Endothelial cell of umbilical vein (primary cell): ENCODE measurements at regions not wholly inside any gene's neighbourhood (a gene's known extent, or its start where the extent isn't known, plus 50 kb on each side); places are given as distances from the start of the nearest gene placed in this dataset.

Experiments used
- EZH2 ChIP-seq: IDR thresholded peaks from 2 replicates; pipeline ENCODE4 v1.6.1; 2012; ENCODE audit warnings: borderline replicate concordance, low read depth, mild to moderate bottlenecking, moderate library complexity, low read length, inconsistent platforms; ENCODE audit not compliant: severe bottlenecking
- FOS ChIP-seq: IDR thresholded peaks from 2 replicates; pipeline ENCODE4 v1.6.1; 2011; ENCODE audit warnings: mild to moderate bottlenecking, low read length, moderate library complexity, borderline replicate concordance; ENCODE audit not compliant: insufficient read depth
- POLR2A ChIP-seq: IDR thresholded peaks from 2 replicates; pipeline ENCODE4 v1.6.1; 2012; ENCODE audit warnings: low read depth, mild to moderate bottlenecking, control low read depth, low read length
- POLR2AphosphoS5 ChIP-seq: IDR thresholded peaks from 2 replicates; pipeline ENCODE4 v1.6.1; 2012; ENCODE audit warnings: low read depth, mild to moderate bottlenecking, control low read depth, low read length, moderate library complexity; ENCODE audit not compliant: insufficient read depth
- TF ChIP-seq, protein P1 (sequence below), 2 donors: IDR thresholded peaks; 1 replicate in 1 of 2; 2 replicates in 1 of 2; pipeline ENCODE4 v1.5.1; 2011; ENCODE audit warnings: low read length in 2 of 2, mild to moderate bottlenecking in 2 of 2, moderate library complexity in 2 of 2, control low read depth in 1 of 2, inconsistent platforms in 1 of 2, low read depth in 1 of 2; ENCODE audit not compliant: insufficient read depth in 1 of 2; ENCODE audit errors: extremely low read depth in 1 of 2
- TF ChIP-seq, protein P2 (sequence below): IDR thresholded peaks from 2 replicates; pipeline ENCODE4 v1.6.1; 2011; ENCODE audit not compliant: insufficient read depth, insufficient read length

DNA sequence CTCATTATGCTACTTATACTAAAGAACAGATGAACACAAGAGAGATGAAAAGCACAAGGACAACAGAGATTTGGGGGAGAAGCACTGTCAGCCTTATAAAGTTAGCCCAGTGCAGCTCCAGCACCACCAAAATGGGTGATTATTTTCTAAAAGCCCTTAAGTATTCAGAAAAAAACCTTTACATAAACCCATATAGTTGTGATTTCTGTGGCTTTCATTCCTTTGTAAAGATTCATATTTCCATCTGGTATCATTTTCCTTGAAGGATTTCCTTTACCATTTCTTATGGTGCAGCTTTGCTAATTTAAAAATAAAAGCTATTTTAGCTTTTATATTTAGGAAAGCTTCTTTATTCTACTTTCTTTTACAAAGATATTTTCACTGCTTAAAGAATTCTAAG, 311.0 kb downstream of the TMEM167A start:
- TF ChIP-seq, protein P1, sequence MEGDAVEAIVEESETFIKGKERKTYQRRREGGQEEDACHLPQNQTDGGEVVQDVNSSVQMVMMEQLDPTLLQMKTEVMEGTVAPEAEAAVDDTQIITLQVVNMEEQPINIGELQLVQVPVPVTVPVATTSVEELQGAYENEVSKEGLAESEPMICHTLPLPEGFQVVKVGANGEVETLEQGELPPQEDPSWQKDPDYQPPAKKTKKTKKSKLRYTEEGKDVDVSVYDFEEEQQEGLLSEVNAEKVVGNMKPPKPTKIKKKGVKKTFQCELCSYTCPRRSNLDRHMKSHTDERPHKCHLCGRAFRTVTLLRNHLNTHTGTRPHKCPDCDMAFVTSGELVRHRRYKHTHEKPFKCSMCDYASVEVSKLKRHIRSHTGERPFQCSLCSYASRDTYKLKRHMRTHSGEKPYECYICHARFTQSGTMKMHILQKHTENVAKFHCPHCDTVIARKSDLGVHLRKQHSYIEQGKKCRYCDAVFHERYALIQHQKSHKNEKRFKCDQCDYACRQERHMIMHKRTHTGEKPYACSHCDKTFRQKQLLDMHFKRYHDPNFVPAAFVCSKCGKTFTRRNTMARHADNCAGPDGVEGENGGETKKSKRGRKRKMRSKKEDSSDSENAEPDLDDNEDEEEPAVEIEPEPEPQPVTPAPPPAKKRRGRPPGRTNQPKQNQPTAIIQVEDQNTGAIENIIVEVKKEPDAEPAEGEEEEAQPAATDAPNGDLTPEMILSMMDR (IDR thresholded peaks at IDR 0.05; ENCODE audit: extremely low read depth in 1 of 2, insufficient read depth in 1 of 2, low read depth in 1 of 2, low read length in 2 of 2): no peak
- TF ChIP-seq POLR2A (no peak), EZH2 (no peak), POLR2AphosphoS5 (no peak), FOS (no peak)
- TF ChIP-seq, protein P2, sequence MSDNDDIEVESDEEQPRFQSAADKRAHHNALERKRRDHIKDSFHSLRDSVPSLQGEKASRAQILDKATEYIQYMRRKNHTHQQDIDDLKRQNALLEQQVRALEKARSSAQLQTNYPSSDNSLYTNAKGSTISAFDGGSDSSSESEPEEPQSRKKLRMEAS: no peak
